HG02884 (cell line): ENCODE measurements at regions not wholly inside any gene's neighbourhood (a gene's known extent, or its start where the extent isn't known, plus 50 kb on each side); places are given as distances from the start of the nearest gene placed in this dataset.

Experiments
- ATAC-seq: cut with Tn5 transposase; IDR thresholded peaks from one replicate; pipeline ENCODE4 v1.9.1; 2021; ENCODE audit warnings: mild to moderate bottlenecking, moderate library complexity; ENCODE audit not compliant: unreplicated experiment

GRCh38 chr19:31596751-31597150 is 247.5 kb upstream of the TSHZ3 start:
- ATAC-seq = no peak

- ATAC-seq = no peak
Observed at GRCh38 chr19:31597616-31598015, 248.4 kb upstream of the TSHZ3 start.

GRCh38 chr19:31598730-31599238 is 249.5 kb upstream of the TSHZ3 start:
- no peak for ATAC-seq

DNA sequence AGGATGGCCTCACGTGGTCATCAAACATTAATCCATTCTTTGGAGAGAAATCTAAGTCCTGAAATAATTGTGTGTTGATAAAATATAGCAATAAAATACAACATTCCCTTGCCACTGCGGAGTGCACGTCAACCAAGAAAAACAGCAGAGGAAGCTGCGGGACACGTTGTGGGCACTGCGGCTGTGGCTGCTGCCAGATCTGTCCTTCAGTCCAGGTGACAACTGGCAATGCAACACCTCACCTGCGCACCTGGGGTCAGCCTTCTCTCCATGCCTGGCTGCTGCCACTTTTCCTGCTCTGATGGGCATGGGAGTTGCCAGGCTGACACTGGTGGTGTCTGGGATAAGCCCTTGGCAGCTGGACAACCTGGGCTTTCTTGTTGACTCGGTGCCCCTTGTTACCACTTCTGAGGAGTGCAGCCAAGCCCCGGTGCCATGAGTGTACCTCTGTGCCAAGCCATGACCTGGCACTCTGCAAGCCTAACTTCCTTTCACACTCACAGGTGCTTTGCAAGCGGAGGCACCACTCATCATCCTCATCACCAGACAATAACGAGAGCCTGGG is 251.6 kb upstream of the TSHZ3 start:
- no peak for ATAC-seq

DNA sequence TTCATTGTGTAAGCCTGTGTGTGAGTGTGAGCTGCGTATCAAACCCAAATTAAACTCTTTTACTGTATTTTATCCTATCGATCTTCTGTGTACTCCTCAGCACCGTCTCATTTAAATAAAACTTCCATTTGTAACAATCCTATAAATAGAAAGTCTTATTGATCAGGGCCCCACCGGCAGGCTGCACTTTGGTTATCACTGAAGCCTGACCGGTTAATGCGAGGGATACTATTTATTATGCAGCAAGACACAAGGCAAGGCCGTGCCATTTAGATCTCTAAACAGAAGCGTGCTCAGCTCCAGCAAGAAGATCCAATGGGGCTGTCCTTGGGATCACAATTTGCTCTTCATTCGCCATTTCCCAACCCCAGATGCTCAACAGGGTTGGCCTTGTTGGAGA is 252.6 kb upstream of the TSHZ3 start:
- ATAC-seq = no peak

- ATAC-seq = no peak
Observed at GRCh38 chr19:31602548-31602947, 253.3 kb upstream of the TSHZ3 start.

DNA sequence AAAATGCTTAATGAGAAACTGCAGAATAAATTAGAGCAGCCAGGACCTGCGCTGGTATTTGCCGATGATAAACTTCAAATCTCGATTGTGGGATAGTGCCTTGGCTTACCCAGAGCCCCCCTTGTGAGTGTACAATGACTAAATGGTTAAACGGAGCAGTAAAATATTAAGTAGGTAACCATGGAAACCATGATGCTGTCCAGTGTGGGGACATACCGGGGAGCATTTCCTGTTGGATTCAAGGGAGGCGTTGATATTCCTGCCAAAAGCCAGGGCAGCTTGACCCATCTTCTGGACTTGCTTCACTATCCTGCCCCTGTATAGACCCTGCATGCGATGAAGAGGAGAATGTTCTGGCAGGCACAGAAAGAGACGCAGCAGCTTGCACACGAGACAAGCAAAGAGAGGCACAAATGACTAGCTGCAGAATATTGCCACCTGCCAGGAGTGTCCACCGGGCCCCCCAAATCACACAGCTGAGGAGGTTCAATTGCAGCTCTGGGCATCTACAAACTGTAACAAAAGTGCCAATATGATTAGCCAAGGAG is 255.3 kb upstream of the TSHZ3 start:
- no peak for ATAC-seq

GRCh38 chr19:31610018-31610417 is 260.8 kb upstream of the TSHZ3 start:
- ATAC-seq = no peak

DNA sequence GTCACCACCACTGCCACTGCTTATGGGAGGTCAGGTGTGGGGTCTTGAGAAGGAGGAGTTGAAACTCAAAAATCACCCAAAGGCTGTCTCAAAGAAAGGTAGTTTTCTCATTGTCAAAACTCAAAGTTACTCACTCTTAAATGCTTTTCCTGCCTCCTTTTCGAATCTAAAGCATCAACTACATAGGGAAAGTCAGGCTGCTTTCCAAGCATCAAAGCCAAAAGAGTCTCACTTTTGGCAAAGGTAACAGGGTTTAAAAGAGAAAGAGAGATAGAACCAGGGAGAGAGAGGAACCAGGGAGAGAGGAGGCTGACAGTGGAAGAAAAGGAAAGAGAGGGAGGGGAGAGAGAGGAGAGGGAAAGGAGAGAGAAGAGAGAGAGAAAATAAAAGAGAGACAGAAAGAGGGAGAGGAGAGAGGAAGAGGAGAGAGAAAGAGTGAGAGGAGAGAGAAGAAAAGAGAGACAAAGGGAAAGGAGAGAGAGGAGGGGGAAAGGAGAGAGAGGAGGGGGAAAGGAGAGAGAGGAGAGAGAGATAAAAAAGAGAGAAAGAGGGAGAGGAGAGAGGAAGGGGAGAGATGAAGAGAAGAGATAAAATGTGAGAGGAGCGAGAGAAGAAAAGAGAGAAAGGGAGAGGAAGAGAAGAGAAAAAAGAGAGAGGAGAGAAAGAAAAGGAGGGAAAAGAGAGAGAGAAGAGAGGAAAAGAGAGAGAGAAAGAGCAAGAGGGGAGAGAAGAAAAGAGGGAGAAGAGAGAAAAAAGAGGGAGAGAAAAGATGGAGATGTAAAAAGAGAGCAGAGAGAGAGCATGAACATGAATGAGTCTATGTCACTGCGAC is 262.0 kb upstream of the TSHZ3 start:
- ATAC-seq = no peak

DNA sequence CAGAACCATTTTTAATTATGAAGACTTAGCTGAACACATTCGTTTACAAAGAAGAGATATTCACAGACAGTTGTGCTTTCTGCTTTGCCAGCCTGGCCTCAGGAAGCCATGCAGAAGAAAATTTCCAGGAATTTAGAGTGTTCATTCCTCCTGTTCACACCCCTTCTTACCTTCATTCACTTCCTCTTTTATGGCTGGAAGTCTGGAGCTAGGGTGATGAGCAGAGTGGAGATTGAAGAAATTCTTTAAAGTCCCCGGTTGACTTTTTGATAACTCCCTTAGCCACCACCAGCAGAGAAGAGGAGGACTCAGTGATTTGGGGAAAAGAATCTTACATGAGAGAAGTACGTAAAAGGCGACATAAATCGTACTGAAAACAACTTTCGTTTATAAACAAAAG is 263.6 kb upstream of the TSHZ3 start:
- ATAC-seq = no peak

DNA sequence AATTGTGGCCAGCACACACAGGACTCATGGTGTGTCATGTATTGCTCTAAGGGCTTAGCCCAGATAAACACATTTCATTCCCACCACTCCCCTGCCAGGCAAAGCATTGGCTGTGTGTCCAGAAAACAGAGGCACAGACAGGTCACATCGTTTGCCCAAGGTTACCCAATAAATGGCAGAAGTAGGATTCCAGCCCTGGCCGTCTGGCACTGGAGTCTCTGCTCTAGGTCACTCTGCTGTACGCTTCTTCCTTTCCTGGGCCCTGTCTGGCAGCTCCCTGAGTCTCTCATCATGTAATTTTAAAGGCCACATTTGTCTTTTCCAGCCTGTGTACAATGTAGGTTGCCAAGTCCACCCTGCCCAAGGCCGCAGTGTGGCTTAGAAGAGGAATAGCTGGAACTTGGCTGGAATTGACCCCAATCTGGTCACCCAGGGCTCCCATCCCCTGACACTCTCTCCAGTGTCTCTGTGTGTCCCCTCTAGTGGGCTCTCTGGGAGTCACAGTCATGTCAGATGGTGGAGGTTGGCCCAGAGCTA is 264.5 kb upstream of the TSHZ3 start:
- ATAC-seq = no peak

DNA sequence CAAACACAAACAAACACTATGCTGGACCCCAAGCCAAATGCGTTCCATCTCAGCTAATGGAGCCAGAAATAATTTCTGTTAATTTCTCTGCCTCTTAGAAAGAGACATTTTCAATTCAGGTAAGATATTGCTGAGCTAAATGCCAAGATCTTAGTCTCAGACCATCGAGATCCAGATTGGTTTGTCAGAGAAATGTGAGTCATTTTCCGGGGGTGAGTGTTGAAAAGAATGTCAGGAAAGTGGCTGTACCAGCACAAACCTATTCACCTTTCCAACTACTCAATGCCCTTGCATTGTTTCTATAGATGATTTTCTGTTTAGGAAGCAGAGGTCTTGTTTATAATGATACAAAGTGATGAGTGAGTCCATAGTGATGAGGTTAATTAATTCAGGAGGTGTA is 266.8 kb upstream of the TSHZ3 start:
- no peak for ATAC-seq

DNA sequence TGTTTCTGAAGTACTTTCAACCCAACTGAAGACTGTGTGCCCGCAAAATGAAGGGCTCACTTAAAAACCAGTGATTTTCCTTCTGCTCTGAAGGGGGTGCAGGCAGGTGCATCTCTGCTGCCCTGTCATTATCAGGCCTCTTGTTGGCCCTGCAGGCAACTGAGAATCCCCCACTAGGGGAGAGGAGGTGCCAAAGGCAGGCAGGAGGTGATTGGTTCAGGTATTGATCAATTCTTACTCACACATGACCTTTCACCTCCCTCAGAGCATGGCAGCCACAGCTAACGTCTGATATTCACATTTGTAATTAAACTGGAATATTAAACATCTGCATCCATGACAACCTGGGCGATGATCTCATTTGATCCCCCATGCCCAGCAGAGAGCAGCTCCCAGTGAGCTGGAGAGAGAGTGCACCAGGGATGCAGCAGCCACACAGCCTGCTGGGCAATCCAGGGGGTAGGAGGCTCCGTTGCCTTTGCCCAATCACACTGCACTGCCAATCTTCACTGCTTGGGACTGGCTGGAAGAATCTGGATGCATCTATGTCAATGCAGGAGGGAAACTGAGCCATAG is 267.9 kb upstream of the TSHZ3 start:
- no peak for ATAC-seq

- no peak for ATAC-seq
Observed at GRCh38 chr19:31625056-31625455, 275.8 kb upstream of the TSHZ3 start.

DNA sequence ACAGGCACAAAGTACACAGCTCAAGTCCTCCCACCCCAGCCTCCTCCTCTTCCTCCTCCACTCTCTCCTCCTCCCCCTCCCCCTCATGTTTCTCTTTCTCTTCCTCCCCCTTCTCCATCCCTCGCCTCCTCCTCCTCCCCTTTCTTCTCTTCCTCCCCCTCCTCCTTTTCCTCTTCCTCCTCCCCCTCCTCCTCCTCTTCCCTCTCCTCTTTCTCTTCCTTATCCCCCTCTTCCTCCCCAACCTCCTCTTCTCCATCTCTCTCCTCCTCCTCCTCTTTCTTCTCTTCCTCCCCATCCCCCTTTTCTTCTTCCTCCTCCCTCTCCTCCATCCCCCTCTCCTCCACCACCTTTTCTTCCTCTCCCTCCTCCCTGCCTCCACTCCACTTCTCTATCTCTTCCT is 276.3 kb upstream of the TSHZ3 start:
- no peak for ATAC-seq

GRCh38 chr19:31626941-31627340 is 277.7 kb upstream of the TSHZ3 start:
- no peak for ATAC-seq

- ATAC-seq = no peak
Observed at GRCh38 chr19:31627620-31628365, 278.6 kb upstream of the TSHZ3 start.

DNA sequence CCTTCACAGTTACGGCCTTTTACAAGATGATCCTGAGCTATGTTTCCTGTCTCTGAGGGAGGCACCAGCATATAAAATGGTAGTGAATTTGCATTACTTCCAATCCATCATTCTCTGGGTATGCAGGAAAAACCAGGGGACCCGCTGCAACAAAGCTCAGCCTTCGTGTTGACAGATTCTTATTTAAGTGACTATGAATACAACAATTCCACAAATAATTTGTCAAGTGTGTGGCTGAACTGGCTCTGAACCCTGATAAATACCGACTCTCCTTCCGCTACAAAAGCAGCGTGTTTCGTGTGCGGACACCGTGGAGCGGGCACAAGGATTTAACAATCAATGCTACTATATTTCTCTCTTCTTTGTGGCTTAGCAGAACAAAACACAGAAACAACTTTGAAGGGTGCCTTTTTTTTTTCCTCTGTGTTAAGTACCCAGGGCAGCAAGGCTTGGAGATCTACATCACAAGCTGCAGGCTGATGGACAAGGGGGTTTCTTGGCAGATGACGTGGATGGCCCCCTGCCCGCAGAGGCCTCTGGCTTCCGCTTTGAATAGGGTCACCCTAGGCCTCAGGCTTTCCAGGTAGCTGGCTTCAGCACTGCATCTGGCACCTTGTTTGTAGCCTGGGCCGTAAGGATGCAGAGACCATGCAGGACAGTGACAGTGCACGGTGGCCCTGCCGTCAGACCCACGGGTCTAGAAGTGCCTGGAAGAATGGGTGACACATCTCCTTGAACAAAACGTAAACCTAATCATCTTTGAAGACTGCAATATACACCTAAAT is 280.5 kb upstream of the TSHZ3 start:
- no peak for ATAC-seq

GRCh38 chr19:31633014-31633413 is 283.8 kb upstream of the TSHZ3 start:
- ATAC-seq = no peak

GRCh38 chr19:31639306-31639705 is 290.1 kb upstream of the TSHZ3 start:
- ATAC-seq = no peak
